Mammary epithelial cell (primary cell): ENCODE measurements at regions not wholly inside any gene's neighbourhood (a gene's known extent, or its start where the extent isn't known, plus 50 kb on each side); places are given as distances from the start of the nearest gene placed in this dataset.

ENCODE experiments used
- EZH2 ChIP-seq: IDR thresholded peaks from 2 replicates; pipeline ENCODE4 v1.6.1; 2012; ENCODE audit warnings: low read length, inconsistent platforms, borderline replicate concordance
- TF ChIP-seq, protein P1 (sequence below), 2 donors: IDR thresholded peaks in 1 of 2; conservative IDR thresholded peaks in 1 of 2; 2 replicates each; pipeline ENCODE4 v1.5.1; 2011 to 2012; ENCODE audit warnings: inconsistent platforms in 2 of 2, low read length in 2 of 2, mild to moderate bottlenecking in 2 of 2, control low read depth in 1 of 2, low read depth in 1 of 2; ENCODE audit not compliant: insufficient read depth in 1 of 2; ENCODE audit errors: extremely low read depth in 1 of 2

DNA sequence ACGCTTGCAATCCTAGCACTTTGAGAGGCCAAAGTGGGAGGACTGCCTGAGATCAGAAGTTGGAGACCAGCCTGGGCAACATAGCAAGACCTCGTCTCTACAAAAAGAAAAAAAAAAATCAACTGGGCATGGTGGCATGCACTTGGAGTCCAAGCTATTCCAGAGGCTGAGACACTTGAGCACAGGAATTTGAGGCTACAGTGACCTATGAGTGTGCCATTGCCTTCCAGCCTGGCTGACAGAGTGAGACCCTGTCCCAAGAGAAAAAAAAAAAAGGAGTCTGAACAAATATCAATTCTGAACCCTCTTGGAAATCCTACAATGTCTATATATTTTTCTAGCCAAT is 126.8 kb upstream of the NRP1 start:
- TF ChIP-seq, protein P1, sequence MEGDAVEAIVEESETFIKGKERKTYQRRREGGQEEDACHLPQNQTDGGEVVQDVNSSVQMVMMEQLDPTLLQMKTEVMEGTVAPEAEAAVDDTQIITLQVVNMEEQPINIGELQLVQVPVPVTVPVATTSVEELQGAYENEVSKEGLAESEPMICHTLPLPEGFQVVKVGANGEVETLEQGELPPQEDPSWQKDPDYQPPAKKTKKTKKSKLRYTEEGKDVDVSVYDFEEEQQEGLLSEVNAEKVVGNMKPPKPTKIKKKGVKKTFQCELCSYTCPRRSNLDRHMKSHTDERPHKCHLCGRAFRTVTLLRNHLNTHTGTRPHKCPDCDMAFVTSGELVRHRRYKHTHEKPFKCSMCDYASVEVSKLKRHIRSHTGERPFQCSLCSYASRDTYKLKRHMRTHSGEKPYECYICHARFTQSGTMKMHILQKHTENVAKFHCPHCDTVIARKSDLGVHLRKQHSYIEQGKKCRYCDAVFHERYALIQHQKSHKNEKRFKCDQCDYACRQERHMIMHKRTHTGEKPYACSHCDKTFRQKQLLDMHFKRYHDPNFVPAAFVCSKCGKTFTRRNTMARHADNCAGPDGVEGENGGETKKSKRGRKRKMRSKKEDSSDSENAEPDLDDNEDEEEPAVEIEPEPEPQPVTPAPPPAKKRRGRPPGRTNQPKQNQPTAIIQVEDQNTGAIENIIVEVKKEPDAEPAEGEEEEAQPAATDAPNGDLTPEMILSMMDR (conservative IDR thresholded peaks at IDR 0.05 in 1 of 2, IDR thresholded peaks at IDR 0.05 in 1 of 2; ENCODE audit: extremely low read depth in 1 of 2, insufficient read depth in 1 of 2, low read depth in 1 of 2, low read length in 2 of 2) = no peak
- no peak for TF ChIP-seq EZH2
